HepG2 (cell line): ENCODE measurements at regions not wholly inside any gene's neighbourhood (a gene's known extent, or its start where the extent isn't known, plus 50 kb on each side); places are given as distances from the start of the nearest gene placed in this dataset.

Experiments used
- CSRNP1 ChIP-seq: sonication (generic); formaldehyde crosslinking; IDR thresholded peaks from 2 replicates; pipeline ENCODE4 v1.8.1; 2023; ENCODE audit warnings: mild to moderate bottlenecking, missing genetic modification reagents
- JUNB ChIP-seq: sonication (generic); formaldehyde crosslinking; IDR thresholded peaks from 2 replicates; pipeline ENCODE4 v1.8.0; 2022; ENCODE audit warnings: missing genetic modification reagents, mild to moderate bottlenecking, borderline replicate concordance
- POLR2A ChIP-seq, 2 experiments: IDR thresholded peaks; 2 replicates each; pipeline ENCODE4 v1.6.1; 2011; ENCODE audit warnings: low read depth in 2 of 2, low read length in 2 of 2, mild to moderate bottlenecking in 1 of 2, moderate library complexity in 1 of 2; ENCODE audit not compliant: insufficient read depth in 1 of 2
- RAD21 ChIP-seq: fragments of 450-650 bp; formaldehyde crosslinking; IDR thresholded peaks from 2 replicates; pipeline ENCODE4 v1.5.0; 2020; ENCODE audit warnings: mild to moderate bottlenecking
- ZNF20 ChIP-seq: sonication (generic); formaldehyde crosslinking; IDR thresholded peaks from 2 replicates; pipeline ENCODE4 v1.4.0; 2020; ENCODE audit warnings: mild to moderate bottlenecking, moderate library complexity, missing genetic modification reagents

GRCh38 chr10:83852146-83852545 lies 287.2 kb upstream of the GHITM start:
- no peak for TF ChIP-seq JUNB (CRISPR knock-in tag)
- TF ChIP-seq RAD21 (CRISPR knock-in tag): no peak
- no peak for TF ChIP-seq POLR2A (IDR thresholded peaks at IDR 0.05; ENCODE audit: insufficient read depth in 1 of 2, low read depth in 2 of 2, low read length in 2 of 2)
- no peak for TF ChIP-seq CSRNP1 (CRISPR knock-in tag)
- TF ChIP-seq ZNF20 (CRISPR knock-in tag): no peak
